ENCODE measurements at regions not wholly inside any gene's neighbourhood (a gene's known extent, or its start where the extent isn't known, plus 50 kb on each side); places are given as distances from the start of the nearest gene placed in this dataset.

- no peak for FAIRE-seq
- H3K27ac ChIP-seq (ENCODE audit: low read depth, low read length), result no peak overlapping the region
- H4K20me1 ChIP-seq (replicated peaks in 1 of 2; ENCODE audit: control insufficient read depth in 1 of 2, insufficient read depth in 2 of 2, low read length in 2 of 2), result no peaks in the 10 kb centered on the region
- H2BK5ac ChIP-seq (ENCODE audit: low read depth, low read length), result no peak overlapping the region
- no peak overlapping the region for H3K4me3 ChIP-seq (ENCODE audit: extremely low read depth in 1 of 4, insufficient read depth in 2 of 4, low read depth in 3 of 4, low read length in 4 of 4)
- H2BK120ac ChIP-seq (replicated peaks; ENCODE audit: low read depth, low read length), result no peak overlapping the region
- no peak for TF ChIP-seq TCF12 (IDR thresholded peaks at IDR 0.05; ENCODE audit: low read depth, low read length)
- TF ChIP-seq ATF3 (IDR thresholded peaks at IDR 0.05; ENCODE audit: insufficient read depth, low read depth, low read length), result no peak
- TF ChIP-seq NANOG (IDR thresholded peaks at IDR 0.05; ENCODE audit: insufficient read depth, low read depth, low read length, poor library complexity, severe bottlenecking), result no peak
- TF ChIP-seq ZNF274 (IDR thresholded peaks at IDR 0.05; ENCODE audit: borderline replicate concordance, extremely low read depth, low read length), result no peak
- no peak for TF ChIP-seq ASH2L (IDR thresholded peaks at IDR 0.05; ENCODE audit: low read length)
- H3K56ac ChIP-seq (replicated peaks; ENCODE audit: insufficient read length, low read depth, low read length), result no peak overlapping the region
- no peak overlapping the region for H4K5ac ChIP-seq (ENCODE audit: insufficient read length, low read depth, low read length)
- no peak overlapping the region for H2AK5ac ChIP-seq (ENCODE audit: low read depth, low read length)
- H4K8ac ChIP-seq (ENCODE audit: extremely low read depth, insufficient read depth, low read length), result no peak overlapping the region
- H4K91ac ChIP-seq (replicated peaks; ENCODE audit: insufficient read length, low read length), result no peak overlapping the region
- no peaks in the 10 kb centered on the region; a peak in 1 of 7 replicates for H3K4me1 ChIP-seq (replicated peaks in 1 of 4; ENCODE audit: control insufficient read depth in 3 of 4, insufficient read depth in 4 of 4, low read length in 3 of 4)
- no peak overlapping the region for H3K23ac ChIP-seq (ENCODE audit: insufficient read length)
- no peak overlapping the region for H3K18ac ChIP-seq (ENCODE audit: extremely low read depth, low read length)
- no peaks in the 10 kb centered on the region for H3K27me3 ChIP-seq (replicated peaks in 1 of 4; ENCODE audit: control insufficient read depth in 3 of 4, extremely low read depth in 1 of 4, insufficient read depth in 3 of 4, low read length in 3 of 4)
- no peak overlapping the region for H2BK15ac ChIP-seq (ENCODE audit: low read length)
- no peak overlapping the region for H2AFZ ChIP-seq (ENCODE audit: low read length)
- no peaks in the 10 kb centered on the region for H3K36me3 ChIP-seq (ENCODE audit: control insufficient read depth in 2 of 4, insufficient read depth in 4 of 4, low read length in 3 of 4)
- no peak overlapping the region for H3K4ac ChIP-seq (replicated peaks; ENCODE audit: insufficient read length, low read depth, low read length)
- H3K23me2 ChIP-seq (ENCODE audit: low read depth, low read length), result no peaks in the 10 kb centered on the region
- H3K79me2 ChIP-seq (ENCODE audit: control insufficient read depth in 1 of 2, insufficient read depth in 2 of 2, low read length in 2 of 2), result no peaks in the 10 kb centered on the region
- H3K79me1 ChIP-seq (ENCODE audit: low read depth, low read length), result no peaks in the 10 kb centered on the region
- WGBS, 2 experiments (ENCODE audit: extremely low coverage in 1 of 2, insufficient coverage in 1 of 2, insufficient read length in 1 of 2, insufficient replicate concordance in 2 of 2, low coverage in 1 of 2, low lambda C conversion rate in 2 of 2, missing lambda C conversion rate in 1 of 2), result 88% methylated on average over 3 of the region's 3 CpGs; no CpG with 5 or more reads in 1 of the 2 experiments
- DNase-seq (ENCODE audit: low read depth in 1 of 2, low spot score in 2 of 2), result no peak
- ChIA-PET POLR2A (ENCODE audit: partially characterized antibody) (no interaction called here), CTCF (ENCODE audit: partially characterized antibody) (no interaction called here)
- H3K9me3 ChIP-seq (ENCODE audit: insufficient read depth in 2 of 2, low read depth in 1 of 2, low read length in 1 of 2), result no peaks in the 10 kb centered on the region
- H2BK20ac ChIP-seq (ENCODE audit: low read length), result no peak overlapping the region
- no peak overlapping the region for H2BK12ac ChIP-seq (ENCODE audit: low read depth, low read length)
- H3K4me2 ChIP-seq (ENCODE audit: insufficient read depth in 1 of 2, low read depth in 2 of 2, low read length in 2 of 2), result no peak overlapping the region
- H3K14ac ChIP-seq (ENCODE audit: insufficient read length), result no peak overlapping the region
- H3K9ac ChIP-seq (replicated peaks in 1 of 4; ENCODE audit: extremely low read depth in 1 of 4, low read depth in 3 of 4, low read length in 3 of 4), result no peak overlapping the region
Measured at GRCh38 chr15:39279311-39279710, 301.6 kb upstream of the THBS1 start.
